SHP77 treated with DMSO at 0.1 percent for 48 hours (cell line): ENCODE measurements at regions not wholly inside any gene's neighbourhood (a gene's known extent, or its start where the extent isn't known, plus 50 kb on each side); places are given as distances from the start of the nearest gene placed in this dataset.

Experiments used
- DNase-seq: peaks from one replicate; lab custom pipeline; 2025; lab: John Stamatoyannopoulos, UW

DNA sequence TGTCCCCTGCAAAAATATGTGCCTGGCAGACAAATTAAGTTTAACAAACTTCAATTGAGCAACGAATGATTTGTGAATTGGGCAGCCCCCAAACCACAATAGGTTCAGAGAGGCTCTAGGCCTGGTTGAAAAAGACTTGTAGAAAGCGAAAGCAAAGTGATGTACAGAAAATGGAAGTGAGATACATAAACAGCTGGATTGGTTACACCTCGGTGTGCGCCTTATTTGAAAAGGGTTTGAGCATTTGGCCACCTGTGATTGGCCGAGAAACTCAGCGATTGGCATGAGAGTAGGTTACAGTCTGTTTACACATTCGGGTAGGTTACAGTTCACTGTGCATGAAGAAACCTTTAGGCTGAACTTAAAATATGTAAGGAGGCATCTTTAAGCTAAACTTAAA is 136.9 kb downstream of the CD83 start:
- DNase-seq, result no peak

- no peak for DNase-seq
These were observed 138.3 kb downstream of the CD83 start for GRCh38 chr6:14255916-14256315.

GRCh38 chr6:14258117-14258516 is 140.5 kb downstream of the CD83 start:
- no peak for DNase-seq

- no peak for DNase-seq
These were observed 141.4 kb downstream of the CD83 start for GRCh38 chr6:14258695-14259593.

- DNase-seq, result no peak
These were observed 142.1 kb downstream of the CD83 start for GRCh38 chr6:14259594-14260152.

DNA sequence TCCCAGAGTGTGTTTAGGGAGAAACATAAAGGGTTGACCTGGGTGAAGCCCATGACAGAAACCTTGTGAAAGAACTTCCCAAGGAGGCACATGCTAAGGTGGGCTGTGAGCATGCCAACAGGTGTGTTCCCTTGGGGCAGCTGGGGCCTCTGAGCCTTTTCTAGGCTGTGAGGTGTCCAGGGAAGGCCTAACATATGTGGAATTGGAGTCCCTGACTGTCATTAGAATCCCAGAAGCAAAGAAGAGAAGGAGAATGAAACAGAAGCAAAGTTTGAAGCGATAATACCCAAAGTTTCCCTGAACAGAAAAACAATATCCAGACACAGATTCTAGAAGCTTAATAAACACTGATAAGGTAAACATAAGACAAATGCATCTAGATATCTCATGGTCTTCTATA is 143.3 kb downstream of the CD83 start:
- no peak for DNase-seq

GRCh38 chr6:14263881-14264424 is 146.4 kb downstream of the CD83 start:
- DNase-seq, result no peak

GRCh38 chr6:14265049-14266021 is 147.8 kb downstream of the CD83 start:
- DNase-seq, result no peak

GRCh38 chr6:14266266-14266665 is 148.7 kb downstream of the CD83 start:
- no peak for DNase-seq

DNA sequence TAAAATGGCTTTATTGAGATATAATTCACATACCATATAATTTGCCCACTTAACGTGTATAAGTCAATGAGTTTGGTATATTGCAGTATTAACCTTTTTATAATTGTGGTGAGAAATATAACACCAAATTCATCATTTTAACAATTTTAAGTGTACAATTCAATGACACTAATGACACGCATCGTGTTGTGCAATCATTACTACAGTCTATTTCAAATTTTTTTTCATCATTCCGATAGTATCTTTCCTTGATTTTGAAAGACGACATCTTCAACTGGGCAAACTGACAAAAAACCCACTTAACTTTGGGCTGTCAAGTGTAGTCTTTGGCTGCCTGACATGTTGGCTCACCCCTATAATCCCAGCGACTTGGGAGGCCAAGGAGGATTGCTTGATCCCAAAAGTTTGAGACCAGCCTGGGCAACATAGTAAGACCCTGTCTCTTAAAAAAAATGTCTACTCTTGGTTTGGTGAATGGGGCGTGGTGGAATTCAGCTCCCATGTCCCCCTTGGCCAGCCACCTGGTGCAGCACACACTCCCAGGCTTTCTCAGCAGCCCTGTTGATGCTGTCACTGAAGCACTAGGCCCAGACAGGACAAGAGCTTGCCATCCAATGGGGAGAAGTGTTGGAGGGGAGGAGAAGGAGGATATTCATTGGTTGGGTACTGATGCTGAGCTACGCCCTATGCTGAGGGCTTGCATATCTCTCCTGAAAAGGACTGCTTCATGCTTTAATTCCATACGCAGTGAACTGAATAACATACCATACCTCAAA is 150.5 kb downstream of the CD83 start:
- DNase-seq, result no peak

GRCh38 chr6:14269436-14269835 is 151.9 kb downstream of the CD83 start:
- DNase-seq, result no peak

DNA sequence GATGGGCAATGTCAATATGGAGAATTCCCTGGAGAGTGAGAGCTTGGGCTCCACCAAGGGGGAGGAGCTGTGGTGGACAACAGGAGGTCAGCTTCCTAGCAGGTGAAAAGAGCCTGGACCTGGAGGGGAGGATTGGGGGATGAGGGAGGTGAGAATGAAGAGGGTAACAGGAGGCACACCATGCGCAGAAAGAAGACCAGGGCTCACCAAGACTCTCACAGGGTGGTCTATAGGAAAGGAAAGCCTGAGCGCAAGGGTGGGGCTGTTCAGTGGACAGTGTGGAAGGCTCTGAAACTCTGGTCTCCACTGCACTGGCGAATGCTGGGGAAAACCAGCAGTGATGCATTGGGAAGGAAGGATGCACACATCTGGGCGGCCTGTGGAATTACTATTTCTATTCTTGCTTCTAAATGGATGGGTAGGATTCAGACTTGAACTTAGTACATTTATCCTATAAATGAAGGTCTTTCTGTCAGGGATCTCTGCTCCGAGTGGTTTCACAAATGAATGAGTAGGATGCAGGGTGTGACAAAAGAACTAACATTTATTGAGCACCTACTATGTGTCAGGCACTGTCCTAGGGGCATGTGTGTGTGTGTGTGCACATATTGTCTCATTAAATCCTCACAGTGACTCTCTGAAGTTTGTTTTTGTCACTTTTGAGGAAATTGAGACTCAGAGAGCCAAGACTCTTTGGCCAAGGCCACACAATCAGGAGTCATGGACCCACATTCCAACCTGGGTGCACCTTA is 152.7 kb downstream of the CD83 start:
- no peak for DNase-seq

DNA sequence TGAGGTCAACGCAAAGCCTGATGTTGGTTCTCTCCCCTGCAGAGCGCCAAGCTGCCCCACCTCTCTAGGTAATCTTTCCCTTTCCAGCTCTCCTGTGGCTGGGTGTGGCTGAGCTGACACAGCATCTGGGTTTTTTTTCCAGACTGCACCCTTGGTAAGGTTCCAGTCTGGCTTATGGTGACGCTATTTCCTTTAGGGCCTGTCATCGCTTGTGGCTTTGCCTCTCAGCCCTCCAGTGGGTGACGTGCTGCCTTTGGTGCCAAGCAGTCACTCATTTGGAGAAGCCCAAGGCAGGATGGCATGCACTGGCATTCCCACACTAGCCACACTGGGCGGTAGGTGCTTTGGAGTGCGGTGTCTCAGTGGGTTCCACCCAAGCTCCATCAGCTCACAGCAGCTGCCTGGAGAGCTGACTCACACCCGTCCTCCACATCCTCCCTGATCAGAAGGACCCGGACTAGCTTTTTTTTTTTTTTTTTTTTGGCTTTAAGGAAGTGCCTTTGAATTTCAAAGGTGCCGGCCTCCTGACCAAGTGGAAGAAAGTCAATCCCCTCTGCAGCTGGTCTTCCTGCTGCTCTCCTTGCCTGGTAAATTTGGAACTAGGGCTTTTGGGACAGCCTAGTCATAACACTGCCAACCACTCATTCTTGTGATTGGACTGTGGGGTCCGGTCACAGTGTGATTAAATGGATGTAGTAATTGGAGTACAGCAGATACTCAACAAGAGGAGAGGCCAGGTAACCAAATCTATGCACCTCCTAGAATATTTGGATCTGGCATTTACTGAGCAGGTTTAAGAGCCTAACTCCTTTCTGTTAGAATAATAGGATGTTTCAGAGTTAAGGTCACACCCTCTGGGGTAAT is 153.6 kb downstream of the CD83 start:
- DNase-seq, result no peak

GRCh38 chr6:14271789-14272736 is 154.5 kb downstream of the CD83 start:
- DNase-seq, result no peak

DNA sequence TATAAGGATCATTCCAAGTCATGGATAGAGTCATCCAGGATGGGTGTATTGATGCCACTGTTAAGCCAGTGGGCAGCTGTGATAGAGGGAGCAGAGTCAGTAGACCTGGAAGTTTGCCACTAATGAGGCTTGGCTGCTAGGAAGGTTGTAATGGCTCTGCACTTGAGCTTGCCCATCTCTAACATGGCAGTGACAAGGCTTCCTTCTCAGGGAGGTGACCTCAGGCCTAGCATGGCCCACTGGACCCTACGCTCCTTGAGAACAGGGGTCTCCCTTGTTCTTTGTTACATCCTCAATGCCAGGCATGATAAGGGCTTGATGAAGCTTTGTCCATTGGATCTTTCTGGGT is 155.1 kb downstream of the CD83 start:
- no peak for DNase-seq

DNA sequence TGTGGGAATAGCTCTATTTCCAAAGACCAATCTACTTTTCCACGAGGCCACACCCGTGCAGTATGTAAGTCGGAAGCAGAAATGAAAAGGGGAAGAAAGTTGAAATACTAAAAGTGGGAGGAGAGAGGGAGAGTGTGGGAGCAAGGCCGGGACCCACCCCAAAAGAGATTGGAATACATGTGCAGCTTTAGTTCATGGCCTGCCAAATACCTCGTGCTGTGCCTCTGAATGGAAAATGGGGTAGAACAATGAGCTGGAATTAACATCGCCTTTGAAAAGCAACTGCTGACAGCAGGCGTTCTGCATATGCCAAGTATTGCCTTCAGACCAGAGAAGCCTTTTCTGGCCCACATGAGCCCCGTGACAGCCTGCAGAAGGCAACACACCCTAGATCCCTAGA is 155.6 kb downstream of the CD83 start:
- DNase-seq, result no peak

DNA sequence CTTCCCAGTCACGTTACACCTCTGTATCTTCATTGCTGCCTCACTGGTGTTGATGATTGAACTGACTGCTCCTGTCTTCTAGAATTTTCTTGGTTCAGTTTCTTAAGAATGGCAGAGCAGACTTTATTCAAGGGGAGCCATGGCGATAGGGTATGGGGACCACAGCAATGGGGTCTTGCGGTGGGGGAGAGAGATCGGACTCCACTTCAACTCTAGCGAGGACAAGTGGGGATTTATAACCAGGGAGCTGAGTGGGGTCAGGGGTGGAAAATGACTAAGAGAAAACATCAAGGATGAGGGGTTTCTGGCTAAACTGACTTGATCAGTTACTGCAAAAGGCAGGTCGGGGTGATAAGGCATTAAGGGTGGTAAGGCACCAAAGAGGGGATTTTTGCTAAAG is 156.4 kb downstream of the CD83 start:
- no peak for DNase-seq
